Osteoblast (primary cell): ENCODE measurements at regions not wholly inside any gene's neighbourhood (a gene's known extent, or its start where the extent isn't known, plus 50 kb on each side); places are given as distances from the start of the nearest gene placed in this dataset.

Source experiments
- DNase-seq: peaks from one replicate; pipeline ENCODE4 v3.0.0; 2011; ENCODE audit warnings: low spot score, mixed read lengths; ENCODE audit not compliant: insufficient read length; ENCODE audit errors: missing footprints
- H2AFZ ChIP-seq: 2 replicates; pipeline ENCODE4 v1.6.0; 2011; ENCODE audit warnings: mild to moderate bottlenecking, low read length
- H3K27ac ChIP-seq: 2 replicates; pipeline ENCODE4 v1.5.1; 2011; ENCODE audit warnings: mild to moderate bottlenecking, low read depth, low read length, moderate library complexity
- H3K27me3 ChIP-seq: 2 replicates; pipeline ENCODE4 v1.6.0; 2012; ENCODE audit warnings: mild to moderate bottlenecking, control low read depth, inconsistent platforms, low read length, moderate library complexity; ENCODE audit not compliant: insufficient read depth
- H3K36me3 ChIP-seq: 2 replicates; pipeline ENCODE4 v1.5.1; 2011; ENCODE audit warnings: mild to moderate bottlenecking, low read length, control low read depth, moderate library complexity; ENCODE audit not compliant: insufficient read depth
- H3K4me1 ChIP-seq: 2 replicates; pipeline ENCODE4 v1.5.1; 2011; ENCODE audit warnings: mild to moderate bottlenecking, low read length, control low read depth, moderate library complexity; ENCODE audit not compliant: insufficient read depth
- H3K4me2 ChIP-seq: 2 replicates; pipeline ENCODE4 v1.6.0; 2011; ENCODE audit warnings: mild to moderate bottlenecking, low read length; ENCODE audit not compliant: insufficient read depth
- H3K4me3 ChIP-seq: fragments of 200-600 bp; sonication (generic); 3 replicates; pipeline ENCODE4 v1.5.1; 2012; ENCODE audit warnings: mild to moderate bottlenecking, low read length, inconsistent platforms; ENCODE audit not compliant: insufficient read depth
- H3K79me2 ChIP-seq: 2 replicates; pipeline ENCODE4 v1.6.0; 2012; ENCODE audit warnings: mild to moderate bottlenecking, low read length, control low read depth, inconsistent platforms; ENCODE audit not compliant: insufficient read depth
- H3K9me3 ChIP-seq: 2 replicates; pipeline ENCODE4 v1.5.1; 2011; ENCODE audit warnings: low read depth, low read length, control low read depth
- H4K20me1 ChIP-seq: 2 replicates; pipeline ENCODE4 v1.6.0; 2012; ENCODE audit warnings: mild to moderate bottlenecking, low read length, control low read depth; ENCODE audit not compliant: insufficient read depth
- TF ChIP-seq, protein P1 (sequence below): IDR thresholded peaks from 2 replicates; pipeline ENCODE4 v1.5.1; 2011; ENCODE audit warnings: mild to moderate bottlenecking, low read depth, low read length, moderate library complexity; ENCODE audit errors: extremely low read depth

DNA sequence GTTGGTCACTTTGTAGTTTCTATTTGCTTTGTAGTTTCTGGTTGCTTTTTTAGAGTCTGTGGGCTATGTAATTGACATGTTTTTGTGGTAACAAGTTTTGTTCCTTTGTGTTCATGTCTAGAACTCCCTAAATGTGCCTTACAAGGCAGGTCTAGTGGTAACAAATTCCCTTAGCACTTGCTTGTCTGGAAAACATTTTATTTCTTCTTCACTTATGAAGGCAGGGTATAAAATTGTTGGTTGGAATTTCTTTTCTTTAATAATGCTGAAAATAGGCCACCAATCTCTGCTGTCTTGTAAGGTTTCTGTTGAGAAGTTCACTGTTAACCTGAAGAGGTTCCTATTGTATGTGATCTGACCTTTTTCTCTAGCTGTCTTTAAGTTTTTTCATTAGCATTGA lies 383.6 kb downstream of the EPHA7 start:
- H3K4me1 ChIP-seq, result no peaks in the 10 kb centered on the region
- no peak for DNase-seq
- TF ChIP-seq, protein P1, sequence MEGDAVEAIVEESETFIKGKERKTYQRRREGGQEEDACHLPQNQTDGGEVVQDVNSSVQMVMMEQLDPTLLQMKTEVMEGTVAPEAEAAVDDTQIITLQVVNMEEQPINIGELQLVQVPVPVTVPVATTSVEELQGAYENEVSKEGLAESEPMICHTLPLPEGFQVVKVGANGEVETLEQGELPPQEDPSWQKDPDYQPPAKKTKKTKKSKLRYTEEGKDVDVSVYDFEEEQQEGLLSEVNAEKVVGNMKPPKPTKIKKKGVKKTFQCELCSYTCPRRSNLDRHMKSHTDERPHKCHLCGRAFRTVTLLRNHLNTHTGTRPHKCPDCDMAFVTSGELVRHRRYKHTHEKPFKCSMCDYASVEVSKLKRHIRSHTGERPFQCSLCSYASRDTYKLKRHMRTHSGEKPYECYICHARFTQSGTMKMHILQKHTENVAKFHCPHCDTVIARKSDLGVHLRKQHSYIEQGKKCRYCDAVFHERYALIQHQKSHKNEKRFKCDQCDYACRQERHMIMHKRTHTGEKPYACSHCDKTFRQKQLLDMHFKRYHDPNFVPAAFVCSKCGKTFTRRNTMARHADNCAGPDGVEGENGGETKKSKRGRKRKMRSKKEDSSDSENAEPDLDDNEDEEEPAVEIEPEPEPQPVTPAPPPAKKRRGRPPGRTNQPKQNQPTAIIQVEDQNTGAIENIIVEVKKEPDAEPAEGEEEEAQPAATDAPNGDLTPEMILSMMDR, result no peak
- no peaks in the 10 kb centered on the region for H4K20me1 ChIP-seq
- H3K79me2 ChIP-seq, result no peaks in the 10 kb centered on the region
- no peaks in the 10 kb centered on the region for H3K27me3 ChIP-seq
- H3K9me3 ChIP-seq, result peaks cover 4% of the 10 kb centered on the region
- H3K36me3 ChIP-seq, result no peaks in the 10 kb centered on the region
- H2AFZ ChIP-seq, result no peak overlapping the region
- no peak overlapping the region for H3K4me3 ChIP-seq
- H3K4me2 ChIP-seq, result no peak overlapping the region
- H3K27ac ChIP-seq, result no peak overlapping the region

DNA sequence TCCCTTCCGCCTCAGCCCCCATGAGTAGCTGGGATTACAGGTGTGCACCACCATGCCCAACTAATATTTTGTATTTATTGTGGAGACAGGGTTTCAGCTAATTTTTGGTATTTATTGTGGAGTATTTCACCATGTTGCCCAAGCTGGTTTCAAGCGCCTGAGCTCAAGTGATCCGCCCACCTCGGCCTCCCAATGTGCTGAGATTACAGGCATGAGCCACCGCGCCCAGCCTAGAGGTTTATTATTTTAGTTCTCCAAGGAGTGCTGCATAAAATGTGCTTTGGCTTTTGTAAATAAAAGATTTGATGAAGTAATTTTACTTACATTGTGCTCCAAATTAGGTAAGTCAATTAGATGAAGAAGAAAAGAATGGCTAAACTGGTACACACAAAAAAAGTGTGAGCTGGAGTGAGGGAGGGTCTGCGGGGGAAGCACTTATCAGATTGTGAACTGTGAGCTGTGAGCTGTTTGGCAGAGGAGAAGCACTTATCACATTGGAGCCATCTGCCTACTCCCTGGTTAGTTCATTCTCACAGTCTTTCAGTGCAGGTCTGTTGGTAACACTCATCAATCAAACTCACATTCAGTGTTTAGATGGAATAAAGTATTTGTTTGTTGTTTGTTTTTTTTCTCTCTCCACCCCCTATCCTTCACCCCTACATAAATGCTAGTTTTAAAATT lies 398.0 kb downstream of the EPHA7 start:
- H3K36me3 ChIP-seq, result no peaks in the 10 kb centered on the region
- TF ChIP-seq, protein P1, result no peak
- no peaks in the 10 kb centered on the region for H3K4me1 ChIP-seq
- no peak overlapping the region for H2AFZ ChIP-seq
- H3K79me2 ChIP-seq, result no peaks in the 10 kb centered on the region
- DNase-seq, result peak; percentile 6
- H3K9me3 ChIP-seq, result no peaks in the 10 kb centered on the region
- no peaks in the 10 kb centered on the region for H4K20me1 ChIP-seq
- no peak overlapping the region for H3K4me3 ChIP-seq
- H3K4me2 ChIP-seq, result no peak overlapping the region
- no peaks in the 10 kb centered on the region for H3K27me3 ChIP-seq
- no peak overlapping the region for H3K27ac ChIP-seq

DNA sequence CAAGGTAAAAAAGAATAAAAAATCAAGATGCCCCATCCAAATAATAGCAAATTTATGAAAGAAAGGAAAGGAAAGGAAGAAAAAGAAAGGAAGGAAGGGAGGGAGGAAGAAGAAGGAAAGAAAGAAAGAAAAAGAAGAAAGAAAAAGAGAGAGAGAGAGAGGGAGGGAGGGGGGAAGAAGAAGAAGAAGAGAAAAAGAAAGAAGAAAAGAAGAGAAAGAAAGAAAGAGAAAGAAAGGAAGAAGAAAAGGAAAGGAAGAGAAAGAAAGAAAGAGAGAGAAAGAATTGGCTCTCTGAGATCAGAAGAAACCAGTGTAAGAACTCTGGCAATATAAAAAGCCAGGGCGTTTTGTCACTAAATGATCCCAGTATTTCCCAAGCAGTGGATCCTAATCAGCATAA lies 401.7 kb downstream of the EPHA7 start:
- Histone ChIP-seq H3K9me3 (no peaks in the 10 kb centered on the region), H2AFZ (no peak overlapping the region), H3K4me2 (no peak overlapping the region), H3K27ac (no peak overlapping the region), H3K4me1 (no peaks in the 10 kb centered on the region), H3K79me2 (no peaks in the 10 kb centered on the region), H3K4me3 (no peak overlapping the region), H3K27me3 (no peaks in the 10 kb centered on the region), H3K36me3 (no peaks in the 10 kb centered on the region), H4K20me1 (no peaks in the 10 kb centered on the region)
- TF ChIP-seq, protein P1, result no peak
- DNase-seq, result peak; percentile 21

DNA sequence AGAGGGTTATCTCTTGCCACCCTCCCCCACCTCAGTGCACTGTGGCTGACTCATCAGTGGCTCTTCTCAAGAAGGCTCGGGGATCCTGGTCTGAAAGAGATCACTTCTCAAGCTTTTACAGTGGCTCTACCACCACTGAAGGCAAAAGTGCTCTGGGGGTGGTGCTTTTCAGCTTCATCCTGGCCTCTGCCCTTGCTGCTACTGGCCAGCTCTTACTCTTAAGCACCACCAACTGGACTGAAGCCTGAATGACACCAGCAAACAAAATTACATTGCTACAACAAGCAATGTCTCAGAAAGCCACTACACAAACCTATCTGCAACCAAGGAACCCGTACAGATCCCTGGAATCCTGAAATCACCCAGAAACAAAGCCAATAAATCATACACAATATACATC lies 402.1 kb downstream of the EPHA7 start:
- H3K27me3 ChIP-seq, result no peaks in the 10 kb centered on the region
- no peaks in the 10 kb centered on the region for H3K79me2 ChIP-seq
- no peak overlapping the region for H3K27ac ChIP-seq
- no peaks in the 10 kb centered on the region for H3K9me3 ChIP-seq
- TF ChIP-seq, protein P1, result no peak
- H3K4me2 ChIP-seq, result no peak overlapping the region
- no peak for DNase-seq
- no peaks in the 10 kb centered on the region for H3K4me1 ChIP-seq
- no peaks in the 10 kb centered on the region for H4K20me1 ChIP-seq
- H2AFZ ChIP-seq, result no peak overlapping the region
- no peaks in the 10 kb centered on the region for H3K36me3 ChIP-seq
- no peak overlapping the region for H3K4me3 ChIP-seq
